Mucosa of descending colon (tissue), 3 donors: ENCODE measurements at regions not wholly inside any gene's neighbourhood (a gene's known extent, or its start where the extent isn't known, plus 50 kb on each side); places are given as distances from the start of the nearest gene placed in this dataset.

Experiments
- ATAC-seq: fragments of 200-7000 bp; cut with Tn5 transposase; one replicate; pipeline ENCODE4 v1.9.1; 2020; ENCODE audit warnings: mild to moderate bottlenecking, moderate library complexity
- DNase-seq, 3 donors: peaks; one replicate each; pipeline ENCODE4 v3.0.0-alpha.2; 2020
- H3K36me3 ChIP-seq: fragments of 200-600 bp; one replicate; pipeline ENCODE4 v1.8.0; 2021; ENCODE audit warnings: low read depth, mild to moderate bottlenecking
- H3K4me1 ChIP-seq: fragments of 200-600 bp; one replicate; pipeline ENCODE4 v1.8.0; 2021; ENCODE audit warnings: low read depth, mild to moderate bottlenecking
- H3K4me3 ChIP-seq: fragments of 200-600 bp; one replicate; pipeline ENCODE4 v1.8.0; 2021; ENCODE audit warnings: mild to moderate bottlenecking
- H3K9me3 ChIP-seq: fragments of 200-600 bp; one replicate; pipeline ENCODE4 v1.8.0; 2021; ENCODE audit warnings: mild to moderate bottlenecking
- intact Hi-C, 2 donors: fragments of 100-400 bp; cut with DNase I in 1 of 2; cut with micrococcal nuclease in 1 of 2; formaldehyde crosslinking; loops; one replicate each; pipeline versions ENCODE4 v1.11.0 to v1.11.1; 2022; cut with DNase I, micrococcal nuclease
- TF ChIP-seq, protein P1 (sequence below): fragments of 200-600 bp; IDR thresholded peaks from one replicate; pipeline ENCODE4 v1.8.0; 2022; ENCODE audit warnings: antibody characterized with exemption, mild to moderate bottlenecking
- donor health status: DM: no; HTN: no; CAD: no; lungs with moderate emphysema.
- donor health status: DM: no; HTN: no; CAD: no.
- donor health status: DM: no; HTN: yes; CAD: no.

- TF ChIP-seq, protein P1, sequence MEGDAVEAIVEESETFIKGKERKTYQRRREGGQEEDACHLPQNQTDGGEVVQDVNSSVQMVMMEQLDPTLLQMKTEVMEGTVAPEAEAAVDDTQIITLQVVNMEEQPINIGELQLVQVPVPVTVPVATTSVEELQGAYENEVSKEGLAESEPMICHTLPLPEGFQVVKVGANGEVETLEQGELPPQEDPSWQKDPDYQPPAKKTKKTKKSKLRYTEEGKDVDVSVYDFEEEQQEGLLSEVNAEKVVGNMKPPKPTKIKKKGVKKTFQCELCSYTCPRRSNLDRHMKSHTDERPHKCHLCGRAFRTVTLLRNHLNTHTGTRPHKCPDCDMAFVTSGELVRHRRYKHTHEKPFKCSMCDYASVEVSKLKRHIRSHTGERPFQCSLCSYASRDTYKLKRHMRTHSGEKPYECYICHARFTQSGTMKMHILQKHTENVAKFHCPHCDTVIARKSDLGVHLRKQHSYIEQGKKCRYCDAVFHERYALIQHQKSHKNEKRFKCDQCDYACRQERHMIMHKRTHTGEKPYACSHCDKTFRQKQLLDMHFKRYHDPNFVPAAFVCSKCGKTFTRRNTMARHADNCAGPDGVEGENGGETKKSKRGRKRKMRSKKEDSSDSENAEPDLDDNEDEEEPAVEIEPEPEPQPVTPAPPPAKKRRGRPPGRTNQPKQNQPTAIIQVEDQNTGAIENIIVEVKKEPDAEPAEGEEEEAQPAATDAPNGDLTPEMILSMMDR, result no peak
- no peak for DNase-seq
- Histone ChIP-seq H3K4me3 (no peak overlapping the region), H3K4me1 (no peaks in the 10 kb centered on the region), H3K36me3 (no peaks in the 10 kb centered on the region), H3K9me3 (no peaks in the 10 kb centered on the region)
- intact Hi-C loops, result no loop called here
- no peak for ATAC-seq
These were observed 166.6 kb upstream of the CIBAR2 start for GRCh38 chr16:85278839-85279238.

GRCh38 chr16:85279402-85279801, 167.1 kb upstream of the CIBAR2 start:
- intact Hi-C loops, result no loop called here
- Histone ChIP-seq H3K36me3 (no peaks in the 10 kb centered on the region), H3K4me3 (no peak overlapping the region), H3K9me3 (no peaks in the 10 kb centered on the region), H3K4me1 (no peaks in the 10 kb centered on the region)
- ATAC-seq, result no peak
- TF ChIP-seq, protein P1, result no peak
- DNase-seq, result no peak

DNA sequence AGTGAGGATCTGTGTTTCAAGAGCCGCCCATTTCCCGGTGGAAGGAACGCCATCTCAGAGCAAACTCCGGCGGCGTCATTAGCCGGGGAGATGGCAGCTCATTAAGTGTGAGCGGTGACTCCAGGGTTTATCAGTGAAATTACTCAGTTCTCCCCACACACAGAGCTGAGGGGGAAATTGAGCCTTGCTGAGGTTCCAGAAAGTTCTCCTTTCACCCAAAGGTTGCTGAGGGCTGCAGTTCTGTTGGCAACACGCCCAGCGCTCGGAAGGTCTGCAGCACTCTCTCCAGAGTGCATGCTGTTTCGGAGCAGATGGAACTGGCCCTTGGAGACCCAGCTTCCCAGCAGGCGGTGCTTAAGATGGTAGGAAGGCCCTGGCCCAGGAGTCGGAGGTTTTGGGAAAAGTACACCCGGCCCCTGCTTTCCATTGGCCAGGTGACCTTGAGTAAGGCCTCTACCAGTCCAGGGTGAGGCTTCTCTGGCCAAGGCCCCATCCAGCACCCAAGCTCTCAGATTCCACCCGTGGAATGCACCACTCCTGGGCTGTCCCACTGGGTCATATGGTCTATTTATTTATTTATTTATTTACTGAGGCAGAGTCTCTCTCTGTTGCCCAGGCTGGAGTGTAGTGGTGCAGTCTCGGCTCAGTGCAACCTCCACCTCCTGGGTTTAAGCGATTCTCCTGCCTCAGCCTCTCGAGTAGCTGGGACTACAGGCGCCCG, 167.7 kb upstream of the CIBAR2 start:
- TF ChIP-seq, protein P1, result no peak
- no peaks in the 10 kb centered on the region for H3K36me3 ChIP-seq
- DNase-seq, result peak in 1 of 3 donors; percentile 36
- H3K4me3 ChIP-seq, result no peak overlapping the region
- H3K9me3 ChIP-seq, result no peaks in the 10 kb centered on the region
- intact Hi-C loops, result no loop called here
- no peaks in the 10 kb centered on the region for H3K4me1 ChIP-seq
- ATAC-seq, result peak; percentile 10

- Histone ChIP-seq H3K4me1 (no peaks in the 10 kb centered on the region), H3K36me3 (no peaks in the 10 kb centered on the region), H3K4me3 (no peak overlapping the region), H3K9me3 (no peaks in the 10 kb centered on the region)
- ATAC-seq, result no peak
- TF ChIP-seq, protein P1, result no peak
- DNase-seq, result no peak
- intact Hi-C loops, result no loop called here
These were observed 168.9 kb upstream of the CIBAR2 start for GRCh38 chr16:85281181-85281580.

- Histone ChIP-seq H3K9me3 (no peaks in the 10 kb centered on the region), H3K4me3 (no peak overlapping the region), H3K36me3 (no peaks in the 10 kb centered on the region), H3K4me1 (no peaks in the 10 kb centered on the region)
- intact Hi-C loops, result no loop called here
- DNase-seq, result no peak
- ATAC-seq, result no peak
- TF ChIP-seq, protein P1, result no peak
These were observed 170.6 kb upstream of the CIBAR2 start for GRCh38 chr16:85282842-85283241.
